Neural progenitor cell (in vitro differentiated cells): ENCODE measurements at regions not wholly inside any gene's neighbourhood (a gene's known extent, or its start where the extent isn't known, plus 50 kb on each side); places are given as distances from the start of the nearest gene placed in this dataset.

Source experiments
- EZH2 ChIP-seq: fragments of 200-600 bp; sonication (generic); IDR thresholded peaks from 2 replicates; pipeline ENCODE4 v1.6.1; 2017; ENCODE audit warnings: antibody characterized with exemption, mild to moderate bottlenecking, moderate library complexity
- EZH2phosphoT487 ChIP-seq: fragments of 200-600 bp; sonication (generic); IDR thresholded peaks from 2 replicates; pipeline ENCODE4 v1.6.1; 2017; ENCODE audit warnings: antibody characterized with exemption
- TF ChIP-seq, protein P1 (sequence below): fragments of 200-600 bp; sonication (generic); IDR thresholded peaks from 2 replicates; pipeline ENCODE4 v1.5.1; 2017; ENCODE audit warnings: antibody characterized with exemption, mild to moderate bottlenecking

DNA sequence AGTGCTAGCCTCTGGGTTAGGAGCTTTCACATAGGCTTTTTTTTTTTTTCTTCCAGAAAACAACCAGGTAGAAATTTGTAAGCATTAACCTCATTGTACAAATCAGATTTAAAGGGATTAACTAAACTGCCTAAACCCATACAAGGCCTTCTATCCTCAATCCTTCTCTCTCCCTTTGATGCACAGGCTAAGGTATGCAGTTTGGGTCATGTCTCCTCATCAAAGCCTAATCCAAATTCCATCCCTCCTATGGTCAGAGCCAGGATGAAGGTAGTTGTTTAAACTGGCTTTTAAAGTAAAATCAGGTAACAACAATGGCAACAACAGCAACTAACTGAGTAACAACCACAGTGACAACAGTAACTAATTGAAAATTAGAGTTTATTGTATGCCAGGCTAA lies 115.6 kb upstream of the SOX2 start:
- TF ChIP-seq, protein P1, sequence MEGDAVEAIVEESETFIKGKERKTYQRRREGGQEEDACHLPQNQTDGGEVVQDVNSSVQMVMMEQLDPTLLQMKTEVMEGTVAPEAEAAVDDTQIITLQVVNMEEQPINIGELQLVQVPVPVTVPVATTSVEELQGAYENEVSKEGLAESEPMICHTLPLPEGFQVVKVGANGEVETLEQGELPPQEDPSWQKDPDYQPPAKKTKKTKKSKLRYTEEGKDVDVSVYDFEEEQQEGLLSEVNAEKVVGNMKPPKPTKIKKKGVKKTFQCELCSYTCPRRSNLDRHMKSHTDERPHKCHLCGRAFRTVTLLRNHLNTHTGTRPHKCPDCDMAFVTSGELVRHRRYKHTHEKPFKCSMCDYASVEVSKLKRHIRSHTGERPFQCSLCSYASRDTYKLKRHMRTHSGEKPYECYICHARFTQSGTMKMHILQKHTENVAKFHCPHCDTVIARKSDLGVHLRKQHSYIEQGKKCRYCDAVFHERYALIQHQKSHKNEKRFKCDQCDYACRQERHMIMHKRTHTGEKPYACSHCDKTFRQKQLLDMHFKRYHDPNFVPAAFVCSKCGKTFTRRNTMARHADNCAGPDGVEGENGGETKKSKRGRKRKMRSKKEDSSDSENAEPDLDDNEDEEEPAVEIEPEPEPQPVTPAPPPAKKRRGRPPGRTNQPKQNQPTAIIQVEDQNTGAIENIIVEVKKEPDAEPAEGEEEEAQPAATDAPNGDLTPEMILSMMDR, result no peak
- peak; percentile 39 for TF ChIP-seq EZH2phosphoT487
- no peak for TF ChIP-seq EZH2
